Hepatic stellate cell (primary cell): ENCODE measurements at regions not wholly inside any gene's neighbourhood (a gene's known extent, or its start where the extent isn't known, plus 50 kb on each side); places are given as distances from the start of the nearest gene placed in this dataset.

ENCODE experiments used
- DNase-seq: peaks from one replicate; pipeline ENCODE4 v3.0.0; 2011; ENCODE audit warnings: low spot score

DNA sequence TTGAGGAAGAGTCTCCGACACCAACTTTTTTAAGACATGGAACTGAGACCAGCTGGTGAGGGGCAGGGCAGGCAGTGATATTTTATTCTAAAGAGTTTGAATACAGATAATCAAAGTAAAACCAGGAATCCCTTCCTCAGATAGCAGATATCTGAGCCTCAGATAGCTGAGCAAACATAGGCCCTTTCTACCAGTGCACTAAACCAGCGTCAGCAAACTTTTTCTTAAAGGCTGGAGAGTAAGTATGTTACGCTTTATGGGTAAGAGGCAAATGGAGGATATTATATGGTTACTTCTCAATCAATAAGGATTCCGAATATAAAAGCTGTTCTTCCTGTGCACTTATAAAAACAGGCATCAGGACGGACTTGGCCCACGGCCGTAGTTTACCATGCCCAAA is 73.9 kb downstream of the WNT5A start:
- no peak for DNase-seq

DNA sequence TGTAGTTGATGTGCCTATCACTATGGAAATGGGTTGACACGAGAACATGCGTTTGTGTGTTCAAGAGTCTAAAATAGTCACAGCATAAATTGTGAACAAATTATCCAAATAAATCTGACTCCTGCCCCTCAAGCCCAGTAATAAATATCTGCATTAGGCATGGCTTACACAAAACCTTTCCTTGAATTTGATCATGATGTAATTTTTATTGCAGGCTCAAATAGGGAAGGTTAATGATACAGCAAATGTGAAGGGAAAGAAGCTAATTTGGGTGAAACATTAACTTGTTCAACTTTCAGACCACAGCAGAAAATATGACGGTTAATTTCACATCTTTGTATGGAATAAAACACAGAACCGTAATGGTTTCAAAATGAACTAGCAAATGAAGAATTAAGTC is 74.6 kb downstream of the WNT5A start:
- DNase-seq, result no peak

DNA sequence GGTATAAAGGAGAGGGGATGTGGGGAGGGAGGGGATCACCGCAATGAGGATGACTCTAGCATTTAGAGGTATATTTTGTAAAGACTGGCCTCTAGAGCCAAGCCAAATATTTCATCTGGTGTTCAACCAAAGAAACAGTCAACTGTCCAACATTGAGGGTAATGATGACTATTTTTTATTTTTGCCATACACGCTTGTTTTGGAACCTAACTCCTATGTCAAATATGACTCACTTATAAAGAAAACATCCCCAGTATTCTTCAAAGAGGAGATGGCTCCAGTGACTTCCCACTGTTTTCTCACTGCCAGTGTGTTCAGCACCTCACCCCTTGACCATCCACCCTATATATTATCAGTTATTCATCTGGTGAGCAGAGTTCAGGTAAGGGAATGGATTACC is 77.3 kb downstream of the WNT5A start:
- DNase-seq, result peak; percentile 17

DNA sequence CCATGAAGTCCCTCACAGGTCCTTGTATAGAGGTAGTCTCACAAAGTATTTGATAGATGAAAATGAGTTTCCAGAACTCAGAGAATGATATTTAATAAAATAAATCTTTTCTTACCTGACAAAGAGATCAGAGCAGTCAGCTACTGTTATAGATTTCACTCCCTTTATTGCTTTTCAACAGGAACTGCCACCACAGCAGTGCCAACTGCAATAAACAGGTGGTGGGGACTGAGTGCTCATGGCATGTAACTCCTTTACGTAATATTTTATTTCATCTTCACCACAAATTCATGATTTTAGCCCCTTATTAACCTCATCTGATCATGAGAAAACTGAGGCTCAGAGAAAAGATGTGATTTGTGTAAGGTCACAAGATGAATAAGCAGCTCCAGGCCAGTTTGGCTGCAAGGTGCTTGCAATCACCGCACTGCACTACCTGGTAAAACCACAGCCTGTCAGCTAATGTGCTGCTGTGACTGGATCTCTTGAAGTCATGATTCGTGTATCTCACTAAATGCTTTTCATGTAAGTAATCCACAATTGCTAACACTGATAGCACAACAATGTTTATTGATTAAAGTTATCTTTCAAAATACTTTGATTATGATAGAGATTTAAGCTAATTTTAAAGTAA is 78.8 kb downstream of the WNT5A start:
- DNase-seq, result no peak

DNA sequence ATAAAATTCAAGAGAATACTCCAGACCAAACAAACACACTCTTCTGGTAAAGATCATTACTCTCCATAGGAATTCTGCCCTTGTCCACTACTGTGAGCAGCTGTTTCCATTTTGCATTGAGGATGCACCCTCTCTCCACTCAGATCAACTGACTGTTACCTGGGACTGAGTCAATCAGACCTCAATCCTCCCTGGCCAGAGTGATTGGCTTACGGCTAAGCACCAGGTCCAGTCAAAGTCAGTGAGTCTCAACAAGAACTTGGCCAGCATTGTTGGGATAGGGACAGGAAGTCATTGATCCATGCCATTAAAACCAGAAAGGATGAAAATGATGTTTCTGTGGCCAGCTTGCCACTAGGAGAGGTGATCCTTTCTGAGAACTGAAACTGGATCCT is 79.7 kb downstream of the WNT5A start:
- DNase-seq, result no peak

DNA sequence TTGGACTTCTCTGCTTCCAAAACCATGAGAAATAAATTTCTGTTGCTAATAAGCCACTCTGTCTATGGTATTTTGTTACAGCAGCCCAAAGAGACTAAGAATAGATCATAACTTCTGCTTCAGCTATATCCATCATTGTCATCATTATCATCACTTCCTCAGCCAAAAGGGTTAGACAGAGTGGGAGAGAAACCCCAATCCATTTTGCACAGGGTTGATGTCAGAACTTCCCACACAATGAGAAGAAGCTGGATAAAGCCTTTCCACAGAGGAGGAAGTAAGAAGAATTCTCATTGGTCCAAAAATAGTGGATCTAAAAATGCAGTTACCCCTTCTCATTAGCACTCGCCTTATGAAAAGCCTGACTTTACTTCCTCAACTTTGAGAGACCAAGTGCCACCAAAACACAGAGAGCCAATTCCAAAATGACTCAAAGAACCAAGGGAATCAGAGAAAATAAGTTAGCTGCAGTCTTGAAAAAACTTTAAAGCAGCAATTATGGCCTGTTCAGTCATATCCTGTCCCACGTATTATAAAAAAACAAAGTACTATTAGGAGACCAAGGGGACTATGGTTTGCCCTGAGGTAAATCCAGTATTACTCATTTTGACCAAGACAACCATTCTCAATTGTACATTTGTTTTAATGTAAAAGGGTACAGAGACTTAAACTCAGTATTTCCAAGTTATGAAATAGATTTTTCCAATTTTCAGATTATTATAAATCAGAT is 80.2 kb downstream of the WNT5A start:
- no peak for DNase-seq

DNA sequence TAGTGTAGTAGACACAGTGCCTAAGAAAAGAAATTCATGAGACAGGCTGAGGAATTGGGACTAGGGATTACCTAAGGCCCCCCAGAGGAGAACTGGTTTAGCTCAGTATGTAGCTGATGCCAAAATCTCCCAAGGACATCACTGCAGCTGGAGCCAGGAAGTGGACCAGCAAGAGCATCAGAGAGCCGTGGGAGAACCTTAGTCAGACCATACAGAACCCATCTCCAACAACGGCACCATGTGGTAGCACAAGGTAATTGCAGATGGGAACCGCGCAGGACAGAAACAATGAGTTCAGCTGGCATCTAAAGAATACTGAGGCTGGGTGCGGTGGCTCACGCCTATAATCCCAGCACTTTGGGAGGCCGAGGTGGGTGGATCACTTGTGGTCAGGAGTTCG is 81.7 kb downstream of the WNT5A start:
- no peak for DNase-seq

DNA sequence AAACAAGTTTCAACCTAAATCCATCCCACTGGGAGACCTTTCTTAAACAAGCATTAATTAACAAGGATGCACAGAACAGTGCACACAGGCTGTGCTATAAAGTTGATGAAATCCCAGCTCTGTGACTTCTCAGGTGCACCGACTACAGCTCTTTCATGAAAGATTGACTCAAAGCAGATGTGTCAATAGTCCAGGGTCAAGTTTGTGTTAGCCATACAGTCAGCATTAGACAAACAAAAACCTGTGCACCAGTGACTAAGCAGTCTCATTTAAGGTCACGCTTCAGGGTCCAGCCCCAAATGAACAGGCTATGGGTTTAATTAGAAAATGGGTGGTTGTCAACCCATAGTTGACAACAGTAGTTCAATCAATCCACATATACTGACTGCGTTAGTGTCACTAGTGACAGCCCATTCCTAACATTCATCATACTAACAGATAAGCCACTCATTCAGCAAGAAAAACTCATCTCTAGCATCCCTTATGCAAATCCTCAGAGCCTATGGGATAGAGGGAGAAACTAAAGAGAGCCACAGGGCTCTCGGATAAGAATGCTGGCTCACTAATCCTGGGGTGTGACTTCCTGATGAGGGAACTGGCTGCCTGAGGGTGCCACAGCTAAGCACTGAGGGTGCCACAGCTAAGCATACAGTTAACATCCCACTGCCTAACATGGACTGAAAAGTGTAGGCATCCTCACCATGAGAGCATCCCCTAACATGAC is 84.1 kb downstream of the WNT5A start:
- no peak for DNase-seq

DNA sequence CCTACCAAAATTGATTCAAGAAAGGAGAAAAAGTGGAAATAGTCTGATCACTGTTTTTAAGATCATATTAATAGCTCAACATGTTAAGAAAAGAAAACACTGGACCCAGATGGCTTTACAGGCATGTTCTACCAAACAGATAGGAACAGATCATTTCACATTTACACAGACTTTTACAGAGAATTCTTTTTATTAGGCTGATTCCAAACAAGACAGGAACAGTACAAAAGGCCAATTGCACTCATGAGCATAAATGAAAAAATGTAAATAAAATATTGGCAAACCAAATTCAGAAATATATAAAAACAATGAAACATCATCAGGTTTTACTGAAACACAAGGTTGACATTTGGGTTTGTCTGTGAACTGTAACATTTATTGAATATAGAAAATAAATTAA is 106.5 kb downstream of the WNT5A start:
- DNase-seq, result no peak

DNA sequence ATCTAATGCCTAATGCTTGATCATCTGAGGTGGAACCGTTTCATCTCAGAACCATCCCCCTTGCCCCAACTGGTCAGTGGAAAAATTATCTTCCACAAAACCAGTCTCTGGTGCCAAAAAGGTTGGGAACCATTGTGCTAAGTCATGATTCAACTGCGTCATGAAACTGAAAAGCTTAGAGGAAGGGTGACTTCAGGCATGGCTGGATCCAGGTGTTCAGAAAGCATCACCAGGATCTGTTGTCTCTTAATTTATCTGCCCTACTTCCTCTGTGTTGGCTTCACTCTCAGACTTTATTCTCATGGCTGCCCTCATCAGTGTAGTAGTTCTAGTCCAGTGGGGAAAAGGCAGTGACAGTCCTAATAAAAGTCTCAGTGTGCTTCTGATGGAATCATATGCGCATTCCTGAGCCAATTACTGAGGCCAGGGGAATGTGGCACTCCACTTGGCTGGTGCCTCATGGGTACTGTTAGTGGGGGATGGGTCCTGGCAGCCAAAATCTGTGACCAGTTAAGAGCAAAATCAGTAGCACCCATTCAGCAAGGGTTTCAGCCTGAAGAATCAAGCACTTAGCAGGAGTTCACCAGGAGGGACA is 110.3 kb downstream of the WNT5A start:
- no peak for DNase-seq

DNA sequence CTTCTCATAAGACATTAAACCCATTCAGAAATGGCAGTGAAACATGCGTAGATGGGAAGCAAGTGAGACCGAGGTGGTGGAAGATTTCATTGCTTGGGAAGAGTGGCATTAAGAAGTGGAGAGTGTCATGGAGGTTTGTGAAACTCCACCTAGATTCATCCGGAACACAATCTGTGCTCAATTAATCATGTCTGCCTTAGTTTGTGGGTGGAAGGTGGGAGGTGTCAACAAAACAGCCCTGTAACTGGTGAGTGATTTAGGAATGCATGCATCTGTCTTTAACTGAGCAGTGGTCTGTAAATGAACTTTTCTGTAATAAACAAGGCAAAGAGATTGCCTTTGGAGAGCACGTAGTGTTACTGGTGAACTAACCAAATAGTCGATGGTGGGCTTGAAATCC is 113.7 kb downstream of the WNT5A start:
- no peak for DNase-seq

DNA sequence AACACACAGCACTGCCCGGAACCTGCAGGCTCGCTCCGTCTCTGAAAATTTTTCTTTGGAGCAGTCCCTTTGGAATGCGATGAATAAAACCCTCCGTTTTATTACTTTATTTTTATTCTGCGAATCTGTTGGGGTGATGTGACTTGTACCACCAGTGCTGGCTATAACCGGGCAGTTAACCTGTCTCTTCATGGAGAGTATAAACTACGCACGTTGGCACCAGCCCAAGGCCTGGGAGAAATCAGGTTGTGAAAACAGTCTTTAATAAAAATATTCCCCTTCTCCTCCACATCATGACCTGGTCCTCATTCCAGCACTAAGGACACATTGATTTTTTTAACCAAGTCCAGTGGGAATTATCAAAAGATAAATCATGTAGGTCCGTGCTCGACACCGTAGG is 116.8 kb downstream of the WNT5A start:
- DNase-seq, result no peak

DNA sequence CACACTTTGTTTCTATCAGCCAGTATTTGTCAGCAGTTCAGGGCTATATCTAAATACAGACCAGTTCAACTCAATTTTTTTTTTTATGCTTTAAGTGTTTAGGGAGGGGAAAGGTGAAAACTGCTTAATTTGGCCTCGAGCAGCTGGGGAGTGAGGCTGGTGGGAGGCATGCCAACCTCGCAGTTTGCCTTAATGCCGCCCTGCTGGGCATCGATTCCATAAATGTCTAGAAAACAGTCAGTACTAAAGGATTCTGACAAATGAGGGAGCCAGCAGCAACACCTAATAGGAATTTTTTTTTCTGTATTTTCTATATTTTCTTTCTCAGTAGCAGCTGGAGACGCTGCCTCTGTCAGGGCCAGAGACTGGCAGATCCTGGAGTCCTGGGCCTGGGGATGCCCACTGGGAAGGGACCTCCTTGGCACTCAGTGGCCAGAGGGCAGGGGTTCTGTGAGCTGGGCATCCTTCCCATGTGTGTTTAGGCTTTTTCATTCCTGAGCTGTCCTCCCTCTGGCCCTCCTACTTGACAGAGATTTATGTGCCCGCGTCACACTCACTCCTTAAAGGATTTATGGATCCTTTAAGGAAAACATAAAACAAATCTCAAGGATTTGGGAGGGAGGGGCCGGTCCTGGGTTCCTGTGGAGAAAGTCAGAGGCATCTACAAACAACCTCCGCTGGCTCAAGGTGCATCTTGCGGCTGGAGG is 117.8 kb downstream of the WNT5A start:
- no peak for DNase-seq

DNA sequence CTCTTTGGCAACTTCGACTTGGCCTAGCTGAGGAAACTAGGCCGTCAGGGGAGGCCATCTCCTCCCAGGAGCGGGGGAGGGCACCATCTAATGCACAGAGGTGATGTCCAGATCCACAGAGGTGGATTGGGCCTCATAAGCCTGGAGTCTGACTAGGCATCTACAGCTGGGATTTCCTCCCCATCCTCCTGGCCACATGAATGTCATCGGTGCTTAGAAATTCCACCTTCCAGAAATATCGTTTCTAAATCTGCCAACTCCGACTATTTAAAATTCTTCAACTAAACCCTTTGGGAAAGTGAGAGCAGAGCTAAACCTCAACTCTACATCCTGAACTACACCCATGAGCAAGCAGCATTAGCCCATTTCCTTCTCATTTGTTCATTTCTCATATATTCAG is 118.7 kb downstream of the WNT5A start:
- DNase-seq, result no peak

DNA sequence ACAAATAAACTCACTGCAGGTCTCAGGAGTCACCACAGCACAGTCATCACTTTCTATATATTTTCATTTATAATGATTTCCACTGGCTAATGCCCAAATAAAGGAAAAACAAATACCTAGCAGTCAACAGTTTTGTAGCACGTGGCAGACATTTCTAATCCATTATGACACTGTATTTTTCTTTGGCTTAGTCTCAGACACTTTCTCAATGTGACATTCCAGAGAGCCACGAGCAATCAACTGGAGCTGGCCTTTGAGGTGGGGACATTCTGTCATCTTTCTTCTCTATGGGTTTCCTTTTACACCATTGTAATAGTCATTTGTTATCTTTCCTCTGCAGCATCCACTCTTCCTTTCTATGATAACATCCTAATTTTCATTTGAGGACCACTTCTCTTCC is 119.7 kb downstream of the WNT5A start:
- DNase-seq, result no peak

DNA sequence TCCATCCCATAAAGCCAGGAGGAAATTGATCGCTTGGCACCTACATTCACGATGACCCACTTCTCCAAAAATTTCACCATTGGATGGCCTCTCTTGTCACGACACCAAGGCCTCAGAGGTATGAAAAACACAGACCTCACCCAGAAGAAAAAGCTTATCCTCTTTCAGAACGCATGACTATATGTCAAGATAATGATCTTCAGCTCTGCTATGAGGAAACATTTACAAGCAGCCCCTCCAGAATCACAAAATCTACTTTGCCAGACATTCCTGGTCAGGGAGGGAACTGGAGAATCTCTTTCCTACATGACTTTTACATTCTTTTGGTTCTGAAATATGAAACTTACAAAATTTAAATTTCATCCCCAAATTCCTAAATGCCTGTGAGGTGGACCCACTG is 122.7 kb downstream of the WNT5A start:
- no peak for DNase-seq

DNA sequence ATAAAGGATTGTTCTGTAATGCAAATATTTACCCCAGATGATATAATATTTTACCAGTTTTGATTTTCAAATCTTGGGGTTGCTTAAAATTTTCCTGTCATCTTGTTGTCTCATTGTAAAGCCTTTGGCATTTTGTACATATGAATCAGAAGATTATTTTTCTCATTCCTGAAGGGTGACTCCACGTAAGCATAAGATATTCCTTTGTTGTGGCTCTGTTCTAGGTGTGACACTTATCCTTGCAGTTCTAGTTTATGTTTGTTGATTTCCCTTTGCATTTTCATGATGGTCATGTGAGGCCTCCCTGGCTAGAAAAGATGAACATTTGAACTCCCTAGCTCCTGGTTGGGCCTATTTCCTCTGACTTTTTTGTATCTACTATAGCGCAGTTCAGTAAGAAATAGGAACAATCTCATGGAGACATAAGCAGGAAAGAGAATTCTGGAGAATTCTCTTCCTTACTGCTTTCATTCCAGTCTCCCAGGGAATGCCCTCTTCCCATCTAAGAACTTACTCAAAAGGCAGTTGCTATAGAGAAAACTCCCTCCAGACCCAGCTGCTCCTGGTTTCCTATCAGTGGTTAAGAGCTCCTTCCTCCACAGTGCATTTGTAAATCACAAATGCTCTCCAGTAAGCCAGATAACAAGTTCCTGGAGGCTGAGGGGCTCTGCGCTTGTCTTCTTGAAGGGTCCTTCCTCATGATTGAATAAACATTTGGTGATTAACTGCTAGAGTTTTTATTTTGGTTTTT is 124.7 kb downstream of the WNT5A start:
- DNase-seq, result no peak

DNA sequence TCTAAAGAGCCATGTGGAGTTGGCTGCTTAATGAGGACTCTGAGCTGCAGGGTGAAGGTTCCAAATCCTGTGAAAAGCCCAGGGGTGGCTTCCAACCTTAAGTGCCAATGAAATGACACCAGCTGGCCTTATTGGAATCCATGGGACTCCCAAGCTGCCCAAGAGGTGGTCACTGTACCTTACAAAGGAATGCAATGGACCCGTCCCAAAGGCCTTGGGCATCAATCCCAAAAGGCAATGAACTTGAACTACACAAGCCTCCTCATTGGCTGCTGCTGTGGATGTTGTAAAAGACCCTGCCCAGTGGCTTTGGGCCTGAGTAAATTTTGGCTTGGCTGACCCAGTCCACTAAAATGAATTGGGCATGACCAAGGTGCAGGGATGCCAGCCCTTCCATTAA is 129.3 kb downstream of the WNT5A start:
- no peak for DNase-seq

DNA sequence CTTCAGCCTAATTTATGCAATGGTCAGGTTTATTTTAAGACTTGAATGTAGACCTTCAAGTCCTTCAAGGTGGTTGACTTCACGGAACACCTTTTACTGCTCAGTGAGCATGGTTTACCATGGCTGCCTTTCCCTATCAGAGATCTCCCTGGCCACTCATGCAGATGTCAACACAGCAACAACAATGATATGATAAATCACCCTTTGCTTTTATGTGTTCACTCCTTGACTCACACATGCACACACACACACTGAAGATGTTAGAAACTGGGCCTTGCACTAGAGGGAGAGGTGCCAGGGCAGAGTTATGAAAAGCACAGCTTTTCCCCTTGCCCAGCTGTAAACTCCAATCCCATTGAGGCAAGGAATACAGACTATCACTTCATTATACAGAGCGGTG is 134.4 kb downstream of the WNT5A start:
- no peak for DNase-seq

DNA sequence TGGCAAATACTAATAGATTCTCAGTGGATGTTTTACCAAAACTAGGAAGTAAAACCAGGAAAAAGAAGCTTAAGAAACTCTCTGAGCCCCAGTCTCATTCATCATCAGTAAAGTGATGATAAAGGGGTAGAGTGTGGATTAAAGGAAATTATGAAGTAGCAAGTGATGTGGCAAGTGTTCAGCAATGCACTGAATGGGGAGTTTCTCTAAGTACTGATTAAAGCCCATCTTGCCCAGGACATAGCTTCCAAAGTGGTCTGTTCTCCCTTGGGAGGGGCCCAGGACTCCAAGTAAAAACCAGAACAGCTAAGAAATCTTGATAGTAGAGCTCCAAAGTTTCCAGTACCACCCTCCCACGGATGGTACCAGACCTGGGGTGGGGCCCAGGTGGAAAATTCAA is 137.3 kb downstream of the WNT5A start:
- DNase-seq, result no peak

DNA sequence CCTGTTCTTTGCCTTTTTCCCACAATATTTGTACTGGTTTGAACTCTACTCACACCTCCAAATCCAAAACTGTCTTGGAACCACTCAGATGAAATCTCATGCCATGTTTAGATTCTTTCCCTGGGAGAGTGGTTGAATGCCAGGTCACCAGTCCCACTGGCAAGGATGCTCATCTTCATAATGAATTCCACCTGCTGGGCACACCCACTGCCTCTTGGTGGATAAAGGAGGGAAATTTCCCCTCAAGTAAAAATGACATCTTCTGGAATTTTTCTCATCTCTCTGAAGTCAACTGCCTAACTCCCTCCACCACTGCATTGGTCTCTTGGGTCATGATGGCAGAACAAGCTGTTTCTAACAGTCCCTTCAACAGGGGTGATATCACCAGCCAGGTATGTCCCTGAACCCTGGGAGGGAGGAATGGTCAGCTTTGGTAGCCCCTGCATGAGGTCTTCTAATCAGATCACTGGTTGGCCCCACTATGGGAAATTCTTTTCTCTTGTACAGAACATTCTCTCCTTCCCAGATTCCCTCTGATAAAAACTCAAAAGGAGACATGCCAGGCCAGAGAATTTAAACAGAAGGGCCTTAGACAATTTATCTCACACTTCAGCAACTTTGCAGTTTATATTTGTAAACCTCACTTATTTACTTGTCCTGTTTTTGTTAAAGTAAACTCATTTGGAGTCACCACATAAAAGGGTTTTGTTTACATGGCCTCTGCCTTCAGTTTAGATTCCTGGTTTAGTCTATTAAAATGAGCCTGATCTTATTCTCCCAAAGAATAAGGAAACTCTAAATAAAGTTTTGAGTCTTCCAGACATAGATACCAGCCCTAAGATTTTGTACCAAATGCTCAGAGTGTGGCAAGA is 143.4 kb downstream of the WNT5A start:
- no peak for DNase-seq
